ENCODE measurements at regions not wholly inside any gene's neighbourhood (a gene's known extent, or its start where the extent isn't known, plus 50 kb on each side); places are given as distances from the start of the nearest gene placed in this dataset.

DNA sequence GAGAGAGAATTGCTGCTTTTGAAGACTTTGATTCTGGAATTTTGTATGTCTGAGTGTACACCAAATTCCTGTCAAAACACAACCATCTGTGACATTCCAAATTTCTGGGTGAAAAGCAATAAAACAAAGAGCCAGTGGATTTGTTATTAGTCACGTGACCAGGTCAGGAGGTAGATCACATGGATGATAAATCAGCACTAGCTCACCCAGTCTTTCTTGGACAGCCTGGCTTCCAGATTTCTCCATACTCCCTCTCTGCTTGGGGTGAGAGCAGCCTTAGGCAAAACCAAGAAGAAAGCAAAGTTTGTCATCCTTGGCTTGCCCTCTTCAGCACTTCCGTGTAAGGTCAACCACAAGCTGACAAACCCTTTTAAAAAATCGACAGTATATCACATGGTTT is 194.2 kb downstream of the CLCN4 start:
- TF ChIP-seq, protein P1, sequence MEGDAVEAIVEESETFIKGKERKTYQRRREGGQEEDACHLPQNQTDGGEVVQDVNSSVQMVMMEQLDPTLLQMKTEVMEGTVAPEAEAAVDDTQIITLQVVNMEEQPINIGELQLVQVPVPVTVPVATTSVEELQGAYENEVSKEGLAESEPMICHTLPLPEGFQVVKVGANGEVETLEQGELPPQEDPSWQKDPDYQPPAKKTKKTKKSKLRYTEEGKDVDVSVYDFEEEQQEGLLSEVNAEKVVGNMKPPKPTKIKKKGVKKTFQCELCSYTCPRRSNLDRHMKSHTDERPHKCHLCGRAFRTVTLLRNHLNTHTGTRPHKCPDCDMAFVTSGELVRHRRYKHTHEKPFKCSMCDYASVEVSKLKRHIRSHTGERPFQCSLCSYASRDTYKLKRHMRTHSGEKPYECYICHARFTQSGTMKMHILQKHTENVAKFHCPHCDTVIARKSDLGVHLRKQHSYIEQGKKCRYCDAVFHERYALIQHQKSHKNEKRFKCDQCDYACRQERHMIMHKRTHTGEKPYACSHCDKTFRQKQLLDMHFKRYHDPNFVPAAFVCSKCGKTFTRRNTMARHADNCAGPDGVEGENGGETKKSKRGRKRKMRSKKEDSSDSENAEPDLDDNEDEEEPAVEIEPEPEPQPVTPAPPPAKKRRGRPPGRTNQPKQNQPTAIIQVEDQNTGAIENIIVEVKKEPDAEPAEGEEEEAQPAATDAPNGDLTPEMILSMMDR (IDR thresholded peaks at IDR 0.05 in 4 of 5, conservative IDR thresholded peaks at IDR 0.05 in 1 of 5): no peak
- no peak for TF ChIP-seq POLR2A (IDR thresholded peaks at IDR 0.05)
- H3K4me3 ChIP-seq: no peak overlapping the region
- H3K36me3 ChIP-seq: no peaks in the 10 kb centered on the region
- no peaks in the 10 kb centered on the region for H3K9me3 ChIP-seq
- intact Hi-C loops (cut with DNase I; ENCODE audit: low total_unique reads) (no loop called here), in situ Hi-C loops (cut with MboI; ENCODE audit: low sequenced_read_pairs in 4 of 4) (no loop called here)
- DNase-seq (no peak), ATAC-seq (no peak)
- H3K4me1 ChIP-seq: no peaks in the 10 kb centered on the region
- no peaks in the 10 kb centered on the region for H3K27me3 ChIP-seq
- H3K27ac ChIP-seq: no peak overlapping the region

GRCh38 chrX:10352536-10352935 is 195.8 kb downstream of the CLCN4 start:
- DNase-seq (no peak), ATAC-seq (no peak)
- no peaks in the 10 kb centered on the region for H3K9me3 ChIP-seq
- H3K36me3 ChIP-seq: no peaks in the 10 kb centered on the region
- no peak overlapping the region for H3K4me3 ChIP-seq
- in situ Hi-C loops (cut with MboI; ENCODE audit: low sequenced_read_pairs in 4 of 4) (no loop called here), intact Hi-C loops (cut with DNase I; ENCODE audit: low total_unique reads) (no loop called here)
- H3K27me3 ChIP-seq: no peaks in the 10 kb centered on the region
- no peak overlapping the region for H3K27ac ChIP-seq
- TF ChIP-seq, protein P1 (IDR thresholded peaks at IDR 0.05 in 4 of 5, conservative IDR thresholded peaks at IDR 0.05 in 1 of 5): no peak
- no peak for TF ChIP-seq POLR2A (IDR thresholded peaks at IDR 0.05)
- H3K4me1 ChIP-seq: no peaks in the 10 kb centered on the region

- Histone ChIP-seq H3K27ac (no peak overlapping the region), H3K27me3 (no peaks in the 10 kb centered on the region), H3K36me3 (no peaks in the 10 kb centered on the region), H3K4me1 (no peaks in the 10 kb centered on the region), H3K4me3 (no peak overlapping the region), H3K9me3 (no peaks in the 10 kb centered on the region)
- ATAC-seq (no peak), DNase-seq (no peak)
- TF ChIP-seq POLR2A (IDR thresholded peaks at IDR 0.05): no peak
- TF ChIP-seq, protein P1 (IDR thresholded peaks at IDR 0.05 in 4 of 5, conservative IDR thresholded peaks at IDR 0.05 in 1 of 5): no peak
- in situ Hi-C loops (cut with MboI; ENCODE audit: low sequenced_read_pairs in 4 of 4): no loop called here
- intact Hi-C loops (cut with DNase I; ENCODE audit: low total_unique reads): no loop called here
Measured at GRCh38 chrX:10356979-10357378, 200.2 kb downstream of the CLCN4 start.

DNA sequence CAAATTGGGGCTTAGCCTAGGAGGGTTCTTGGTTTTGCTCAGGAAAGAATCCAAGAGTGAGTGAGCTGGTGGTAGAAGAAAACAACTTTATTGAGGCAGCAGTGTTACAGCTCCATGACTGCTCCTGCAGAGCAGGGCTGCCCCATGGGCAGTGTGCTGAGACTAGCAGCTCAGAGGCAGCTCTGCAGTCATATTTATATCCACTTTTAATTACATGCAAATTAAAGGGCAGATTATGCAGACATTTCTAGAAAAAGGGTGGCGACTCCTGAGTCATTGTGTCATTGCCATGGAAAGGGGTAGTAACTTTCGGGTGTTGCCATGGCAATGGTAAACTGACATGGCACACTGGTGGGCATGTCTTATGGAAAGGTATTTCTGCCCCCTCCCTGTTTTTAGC is 202.2 kb downstream of the CLCN4 start:
- in situ Hi-C loops (cut with MboI; ENCODE audit: low sequenced_read_pairs in 4 of 4): no loop called here
- H3K4me1 ChIP-seq: no peaks in the 10 kb centered on the region
- ATAC-seq (no peak), DNase-seq (no peak)
- TF ChIP-seq, protein P1 (IDR thresholded peaks at IDR 0.05 in 4 of 5, conservative IDR thresholded peaks at IDR 0.05 in 1 of 5): no peak
- TF ChIP-seq POLR2A (IDR thresholded peaks at IDR 0.05): no peak
- H3K27me3 ChIP-seq: no peaks in the 10 kb centered on the region
- H3K4me3 ChIP-seq: no peak overlapping the region
- H3K27ac ChIP-seq: no peak overlapping the region
- H3K36me3 ChIP-seq: no peaks in the 10 kb centered on the region
- H3K9me3 ChIP-seq: no peaks in the 10 kb centered on the region
- intact Hi-C loops (cut with DNase I; ENCODE audit: low total_unique reads): no loop called here

DNA sequence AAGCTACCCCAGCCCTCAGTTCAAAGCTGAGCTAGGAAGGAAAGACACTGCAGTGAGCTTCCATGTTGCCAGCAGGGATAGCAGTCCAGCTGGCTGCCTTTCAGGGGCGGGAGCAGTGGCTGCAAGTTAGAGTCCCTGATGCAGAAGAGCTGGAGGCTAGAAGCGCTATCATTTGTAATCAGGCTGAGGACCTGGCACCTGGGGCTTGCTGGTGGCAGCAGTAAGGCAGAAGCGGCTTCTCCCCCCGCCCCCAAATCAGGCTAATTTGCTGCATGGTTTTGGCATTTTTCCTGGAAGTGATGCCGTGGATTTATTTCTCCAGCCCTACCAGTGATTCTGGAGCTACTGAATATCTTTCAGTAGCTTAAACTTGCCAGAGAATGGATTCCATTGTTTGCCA is 203.3 kb downstream of the CLCN4 start:
- no peak for TF ChIP-seq POLR2A (IDR thresholded peaks at IDR 0.05)
- TF ChIP-seq, protein P1 (IDR thresholded peaks at IDR 0.05 in 4 of 5, conservative IDR thresholded peaks at IDR 0.05 in 1 of 5): no peak
- Histone ChIP-seq H3K4me3 (no peak overlapping the region), H3K36me3 (no peaks in the 10 kb centered on the region), H3K27me3 (no peaks in the 10 kb centered on the region), H3K9me3 (no peaks in the 10 kb centered on the region), H3K27ac (no peak overlapping the region), H3K4me1 (no peaks in the 10 kb centered on the region)
- in situ Hi-C loops (cut with MboI; ENCODE audit: low sequenced_read_pairs in 4 of 4) (no loop called here), intact Hi-C loops (cut with DNase I; ENCODE audit: low total_unique reads) (no loop called here)
- no peak for DNase-seq
- no peak for ATAC-seq

All from gastrocnemius medialis (tissue), 4 donors.